ENCODE measurements at regions not wholly inside any gene's neighbourhood (a gene's known extent, or its start where the extent isn't known, plus 50 kb on each side); places are given as distances from the start of the nearest gene placed in this dataset.

DNA sequence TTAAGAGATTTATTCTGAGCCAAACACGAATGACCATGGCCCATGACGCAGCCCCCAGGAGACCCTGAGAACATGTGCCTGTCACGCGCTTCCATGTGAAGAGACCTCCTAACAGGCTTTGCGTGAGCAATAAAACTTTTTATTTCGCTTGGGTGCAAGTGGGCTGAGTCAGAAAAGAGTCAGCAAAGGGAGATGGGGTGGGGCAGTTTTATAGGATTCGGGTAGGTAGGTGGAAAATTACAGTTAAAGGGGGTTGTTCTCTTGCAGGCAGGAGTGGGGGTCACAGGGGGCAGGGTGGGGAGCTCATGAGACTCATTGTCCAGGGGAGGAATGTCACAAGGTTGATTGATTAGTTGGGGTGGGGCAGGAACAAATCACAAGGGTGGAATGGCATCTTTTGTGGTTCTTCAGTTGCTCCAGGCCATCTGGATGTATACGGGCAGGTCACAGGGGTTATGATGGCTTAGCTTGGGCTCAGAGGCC is 77.2 kb upstream of the FTH1 start:
- TF ChIP-seq, protein P1, sequence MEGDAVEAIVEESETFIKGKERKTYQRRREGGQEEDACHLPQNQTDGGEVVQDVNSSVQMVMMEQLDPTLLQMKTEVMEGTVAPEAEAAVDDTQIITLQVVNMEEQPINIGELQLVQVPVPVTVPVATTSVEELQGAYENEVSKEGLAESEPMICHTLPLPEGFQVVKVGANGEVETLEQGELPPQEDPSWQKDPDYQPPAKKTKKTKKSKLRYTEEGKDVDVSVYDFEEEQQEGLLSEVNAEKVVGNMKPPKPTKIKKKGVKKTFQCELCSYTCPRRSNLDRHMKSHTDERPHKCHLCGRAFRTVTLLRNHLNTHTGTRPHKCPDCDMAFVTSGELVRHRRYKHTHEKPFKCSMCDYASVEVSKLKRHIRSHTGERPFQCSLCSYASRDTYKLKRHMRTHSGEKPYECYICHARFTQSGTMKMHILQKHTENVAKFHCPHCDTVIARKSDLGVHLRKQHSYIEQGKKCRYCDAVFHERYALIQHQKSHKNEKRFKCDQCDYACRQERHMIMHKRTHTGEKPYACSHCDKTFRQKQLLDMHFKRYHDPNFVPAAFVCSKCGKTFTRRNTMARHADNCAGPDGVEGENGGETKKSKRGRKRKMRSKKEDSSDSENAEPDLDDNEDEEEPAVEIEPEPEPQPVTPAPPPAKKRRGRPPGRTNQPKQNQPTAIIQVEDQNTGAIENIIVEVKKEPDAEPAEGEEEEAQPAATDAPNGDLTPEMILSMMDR (IDR thresholded peaks at IDR 0.05; ENCODE audit: low read depth, low read length, poor library complexity, severe bottlenecking), result no peak
- no peak for TF ChIP-seq EZH2phosphoT487 (IDR thresholded peaks at IDR 0.05; ENCODE audit: borderline replicate concordance, low read length)
- Histone ChIP-seq H3K9me2 (replicated peaks; ENCODE audit: control insufficient read depth, low read length) (no peaks in the 10 kb centered on the region), H3K4me3 (ENCODE audit: low read length) (no peak overlapping the region), H3K4me1 (ENCODE audit: control insufficient read depth, low read length) (peaks cover 25% of the 10 kb centered on the region), H3K9me3 (ENCODE audit: control insufficient read depth, insufficient read depth, low read length) (no peaks in the 10 kb centered on the region), H3F3A (ENCODE audit: control insufficient read depth, insufficient read depth) (peaks cover 2% of the 10 kb centered on the region; the same call in 1 of the 2 replicates), H3K27ac (ENCODE audit: low read depth, low read length) (no peak overlapping the region), H4K20me1 (ENCODE audit: control insufficient read depth, insufficient read depth, low read depth, low read length) (no peaks in the 10 kb centered on the region), H3K36me3 (ENCODE audit: control insufficient read depth, low read length) (no peaks in the 10 kb centered on the region), H3K79me2 (ENCODE audit: control insufficient read depth, low read length) (no peaks in the 10 kb centered on the region), H3K4me2 (ENCODE audit: low read length) (no peak overlapping the region), H3K27me3 (ENCODE audit: control insufficient read depth, low read length) (peaks cover 34% of the 10 kb centered on the region)

DNA sequence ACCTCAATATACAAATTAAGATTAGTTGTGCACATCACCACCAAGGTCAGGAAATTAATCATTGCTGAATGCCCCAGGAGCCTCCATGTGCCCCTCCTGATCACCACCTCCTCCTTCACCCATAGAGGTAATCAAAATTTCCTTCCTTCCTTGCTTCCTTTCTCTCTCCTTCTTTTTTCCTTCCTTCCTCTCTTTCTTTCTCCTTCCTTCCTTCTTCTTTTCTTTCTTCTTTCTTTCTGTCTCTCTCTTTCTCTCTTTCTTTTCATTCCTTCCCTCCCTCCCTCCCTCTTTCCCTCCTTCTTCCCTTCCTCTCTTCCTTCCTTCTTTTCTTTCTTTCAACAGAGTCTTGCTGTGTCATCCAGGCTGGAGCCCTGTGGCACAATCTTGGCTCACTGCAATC is 67.9 kb upstream of the FTH1 start:
- Histone ChIP-seq H3K4me1 (ENCODE audit: control insufficient read depth, low read length) (no peaks in the 10 kb centered on the region), H3K9me3 (ENCODE audit: control insufficient read depth, insufficient read depth, low read length) (no peaks in the 10 kb centered on the region), H3K9me2 (replicated peaks; ENCODE audit: control insufficient read depth, low read length) (no peaks in the 10 kb centered on the region), H4K20me1 (ENCODE audit: control insufficient read depth, insufficient read depth, low read depth, low read length) (no peaks in the 10 kb centered on the region), H3K4me2 (ENCODE audit: low read length) (no peak overlapping the region), H3K27ac (ENCODE audit: low read depth, low read length) (no peak overlapping the region), H3F3A (ENCODE audit: control insufficient read depth, insufficient read depth) (no peaks in the 10 kb centered on the region), H3K4me3 (ENCODE audit: low read length) (no peak overlapping the region), H3K79me2 (ENCODE audit: control insufficient read depth, low read length) (no peaks in the 10 kb centered on the region), H3K36me3 (ENCODE audit: control insufficient read depth, low read length) (no peaks in the 10 kb centered on the region), H3K27me3 (ENCODE audit: control insufficient read depth, low read length) (peaks cover 18% of the 10 kb centered on the region)
- TF ChIP-seq, protein P1 (IDR thresholded peaks at IDR 0.05; ENCODE audit: low read depth, low read length, poor library complexity, severe bottlenecking), result no peak
- TF ChIP-seq EZH2phosphoT487 (IDR thresholded peaks at IDR 0.05; ENCODE audit: borderline replicate concordance, low read length), result no peak

DNA sequence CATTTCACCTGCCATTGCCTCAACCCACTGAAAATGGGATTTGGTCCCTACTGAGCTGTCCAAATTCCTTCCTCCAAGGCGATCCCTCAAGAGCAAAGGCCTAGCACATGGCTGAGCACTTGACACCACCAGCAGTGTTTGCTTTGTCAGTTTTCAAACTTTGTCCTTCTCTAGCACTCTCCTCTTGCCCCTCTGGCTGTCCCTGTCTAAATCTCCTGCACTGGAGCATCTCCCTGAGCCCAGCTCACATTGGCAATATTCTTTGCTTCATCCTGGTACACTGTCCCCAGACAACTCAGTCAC is 66.6 kb upstream of the FTH1 start:
- TF ChIP-seq, protein P1 (IDR thresholded peaks at IDR 0.05; ENCODE audit: low read depth, low read length, poor library complexity, severe bottlenecking), result no peak
- no peak for TF ChIP-seq EZH2phosphoT487 (IDR thresholded peaks at IDR 0.05; ENCODE audit: borderline replicate concordance, low read length)
- Histone ChIP-seq H3K4me2 (ENCODE audit: low read length) (no peak overlapping the region), H3K27ac (ENCODE audit: low read depth, low read length) (no peak overlapping the region), H3K9me2 (replicated peaks; ENCODE audit: control insufficient read depth, low read length) (no peaks in the 10 kb centered on the region), H3K79me2 (ENCODE audit: control insufficient read depth, low read length) (no peaks in the 10 kb centered on the region), H4K20me1 (ENCODE audit: control insufficient read depth, insufficient read depth, low read depth, low read length) (no peaks in the 10 kb centered on the region), H3K36me3 (ENCODE audit: control insufficient read depth, low read length) (no peaks in the 10 kb centered on the region), H3K9me3 (ENCODE audit: control insufficient read depth, insufficient read depth, low read length) (no peaks in the 10 kb centered on the region), H3K4me3 (ENCODE audit: low read length) (no peak overlapping the region), H3K27me3 (ENCODE audit: control insufficient read depth, low read length) (peaks cover 14% of the 10 kb centered on the region), H3K4me1 (ENCODE audit: control insufficient read depth, low read length) (no peaks in the 10 kb centered on the region), H3F3A (ENCODE audit: control insufficient read depth, insufficient read depth) (no peaks in the 10 kb centered on the region)

Data from DOHH2 (cell line).